HCT116 (cell line): ENCODE measurements at regions not wholly inside any gene's neighbourhood (a gene's known extent, or its start where the extent isn't known, plus 50 kb on each side); places are given as distances from the start of the nearest gene placed in this dataset.

ENCODE experiments used
- ATAC-seq: fragments of 200-7000 bp; cut with Tn5 transposase; 2 replicates; pipeline ENCODE4 v1.9.1; 2020; ENCODE audit warnings: mild to moderate bottlenecking, moderate library complexity
- BruUV-seq: library from RNA; stranded (reverse); fragments of 400-500 nt; replicated peaks from 2 replicates; lab custom pipeline; 2021; lab: Mats Ljungman, UMichigan
- CTCF ChIA-PET: fragments of 300-600 bp; sonication (Branson Sonifier 250); formaldehyde crosslinking; loops from one replicate; lab custom pipeline; 2021; ENCODE audit warnings: antibody characterized with exemption; lab: Charles Lee
- POLR2A ChIA-PET: fragments of 300-600, 350-600 bp; sonication (Branson Sonifier 250); formaldehyde crosslinking; loops from one replicate; lab custom pipeline; 2021; ENCODE audit warnings: antibody characterized with exemption; lab: Charles Lee
- RAD21 ChIA-PET, 2 experiments: fragments of 300-600 bp; sonication (Branson Sonifier 250); formaldehyde crosslinking; loops; one replicate each; lab custom pipeline; 2023; ENCODE audit warnings: low total read pairs in 2 of 2; ENCODE audit not compliant: uncharacterized antibody in 2 of 2, unreplicated experiment in 2 of 2, low non-redundant PET in 1 of 2; lab: Charles Lee
- DNase-seq: peaks from one replicate; pipeline ENCODE4 v3.0.0-alpha.2; 2010; ENCODE audit warnings: low read depth, low spot score
- H2AFZ ChIP-seq: fragments of 200-600 bp; shearing (Covaris generic), sonication (generic); 2 replicates; pipeline ENCODE4 v1.6.1; 2017; ENCODE audit warnings: low read depth, mixed run types, mixed read lengths, antibody characterized with exemption, low read length; ENCODE audit not compliant: poor library complexity, severe bottlenecking
- H3K27ac ChIP-seq: 2 replicates; pipeline ENCODE4 v1.5.1; 2012; ENCODE audit warnings: low read depth, low read length
- H3K27me3 ChIP-seq: fragments of 200-600 bp; sonication (generic); 2 replicates; pipeline ENCODE4 v1.6.1; 2016; ENCODE audit warnings: mixed run types, low read length, mixed read lengths; ENCODE audit not compliant: insufficient read depth
- H3K36me3 ChIP-seq, 2 experiments: fragments of 200-500 bp in 1 of 2; fragments of 200-600 bp in 1 of 2; sonication (Bioruptor generic) in 1 of 2; sonication (generic) in 1 of 2; 2 replicates each; pipeline versions ENCODE4 v1.5.1 to v1.6.1; 2014 to 2016; ENCODE audit warnings: low read length in 2 of 2, inconsistent platforms in 1 of 2, mixed read lengths in 1 of 2, mixed run types in 1 of 2; ENCODE audit not compliant: insufficient read depth in 2 of 2, control insufficient read depth in 1 of 2
- H3K4me1 ChIP-seq, 2 experiments: fragments of 200-600 bp in 1 of 2; sonication (generic) in 1 of 2; 2 replicates each; pipeline versions ENCODE4 v1.5.1 to v1.6.1; 2012 to 2017; ENCODE audit warnings: low read length in 2 of 2, inconsistent platforms in 1 of 2, mild to moderate bottlenecking in 1 of 2, mixed read lengths in 1 of 2, mixed run types in 1 of 2, moderate library complexity in 1 of 2; ENCODE audit not compliant: insufficient read depth in 2 of 2, control insufficient read depth in 1 of 2
- H3K4me2 ChIP-seq: fragments of 200-600 bp; sonication (generic); 2 replicates; pipeline ENCODE4 v1.6.1; 2017; ENCODE audit warnings: mixed run types, low read length, mixed read lengths
- H3K4me3 ChIP-seq, 2 experiments: fragments of 200-600 bp in 1 of 2; sonication (generic) in 1 of 2; replicated peaks in 1 of 2; 2 replicates each; pipeline ENCODE4 v1.5.1; 2011 to 2016; ENCODE audit warnings: low read length in 2 of 2, control low read depth in 1 of 2, low read depth in 1 of 2, mild to moderate bottlenecking in 1 of 2, mixed read lengths in 1 of 2, mixed run types in 1 of 2
- H3K79me2 ChIP-seq: fragments of 200-600 bp; sonication (generic); 2 replicates; pipeline ENCODE4 v1.6.1; 2017; ENCODE audit warnings: mild to moderate bottlenecking, mixed run types, low read length, moderate library complexity, mixed read lengths; ENCODE audit not compliant: insufficient read depth
- H3K9ac ChIP-seq: fragments of 200-600 bp; sonication (generic); 2 replicates; pipeline ENCODE4 v1.6.1; 2016; ENCODE audit warnings: low read length, mixed read lengths
- H3K9me2 ChIP-seq: fragments of 200-600 bp; sonication (generic), shearing (Covaris generic); 2 replicates; pipeline ENCODE4 v1.6.1; 2017; ENCODE audit warnings: mixed run types, mild to moderate bottlenecking, moderate library complexity; ENCODE audit not compliant: insufficient read depth
- H3K9me3 ChIP-seq, 2 experiments: fragments of 200-500 bp in 1 of 2; fragments of 200-600 bp in 1 of 2; sonication (Bioruptor generic) in 1 of 2; sonication (generic) in 1 of 2; 2 replicates each; pipeline ENCODE4 v1.6.1; 2014 to 2017; ENCODE audit warnings: low read length in 2 of 2, mixed read lengths in 2 of 2, inconsistent platforms in 1 of 2, low read depth in 1 of 2, mild to moderate bottlenecking in 1 of 2, mixed run types in 1 of 2, moderate library complexity in 1 of 2; ENCODE audit not compliant: control insufficient read depth in 1 of 2, insufficient read depth in 1 of 2
- H4K20me1 ChIP-seq: fragments of 200-600 bp; sonication (generic), shearing (Covaris generic); 2 replicates; pipeline ENCODE4 v1.6.1; 2017; ENCODE audit warnings: mixed run types, mild to moderate bottlenecking, moderate library complexity; ENCODE audit not compliant: insufficient read depth
- CBX3 ChIP-seq: IDR thresholded peaks from 2 replicates; pipeline ENCODE4 v1.6.1; 2012; ENCODE audit warnings: low read depth
- EGR1 ChIP-seq: IDR thresholded peaks from 2 replicates; pipeline ENCODE4 v1.6.1; 2012; ENCODE audit warnings: low read depth
- ELF1 ChIP-seq: IDR thresholded peaks from 2 replicates; pipeline ENCODE4 v1.6.1; 2012; ENCODE audit warnings: low read depth, borderline replicate concordance
- EZH2 ChIP-seq: fragments of 200-600 bp; sonication (generic); IDR thresholded peaks from 2 replicates; pipeline ENCODE4 v1.6.1; 2017; ENCODE audit warnings: antibody characterized with exemption, mixed run types
- EZH2phosphoT487 ChIP-seq: fragments of 200-600 bp; IDR thresholded peaks from 2 replicates; pipeline ENCODE4 v1.6.1; 2018; ENCODE audit warnings: antibody characterized with exemption, borderline replicate concordance
- FOSL1 ChIP-seq: IDR thresholded peaks from 2 replicates; pipeline ENCODE4 v1.6.1; 2012; ENCODE audit warnings: low read depth
- JUND ChIP-seq: IDR thresholded peaks from 2 replicates; pipeline ENCODE4 v1.6.1; 2012
- MAX ChIP-seq: IDR thresholded peaks from 2 replicates; pipeline ENCODE4 v1.6.1; 2012
- POLR2AphosphoS5 ChIP-seq: IDR thresholded peaks from 2 replicates; pipeline ENCODE4 v1.6.1; 2011; ENCODE audit warnings: mild to moderate bottlenecking, low read depth, low read length, moderate library complexity
- RAD21 ChIP-seq: IDR thresholded peaks from 2 replicates; pipeline ENCODE4 v1.6.1; 2012; ENCODE audit warnings: low read depth, mild to moderate bottlenecking
- SP1 ChIP-seq: IDR thresholded peaks from 2 replicates; pipeline ENCODE4 v1.6.1; 2012; ENCODE audit warnings: low read depth
- SRF ChIP-seq: IDR thresholded peaks from 2 replicates; pipeline ENCODE4 v1.6.1; 2012; ENCODE audit warnings: low read depth
- TCF7L2 ChIP-seq: IDR thresholded peaks from 2 replicates; pipeline ENCODE4 v1.7.0; 2011; ENCODE audit warnings: borderline replicate concordance, inconsistent platforms; ENCODE audit not compliant: insufficient read depth, insufficient read length; ENCODE audit errors: extremely low read depth
- YY1 ChIP-seq: IDR thresholded peaks from 2 replicates; pipeline ENCODE4 v1.6.1; 2011; ENCODE audit warnings: low read length, low read depth, moderate library complexity, mild to moderate bottlenecking; ENCODE audit not compliant: insufficient replicate concordance; ENCODE audit errors: extremely low read depth
- ZFX ChIP-seq: fragments of 450-650 bp; IDR thresholded peaks from 2 replicates; pipeline ENCODE4 v1.6.1; 2017
- ZNF274 ChIP-seq: fragments of 200-500 bp; sonication (Bioruptor generic); IDR thresholded peaks from 2 replicates; pipeline ENCODE4 v1.6.1; 2014; ENCODE audit warnings: mild to moderate bottlenecking, low read depth, low read length, inconsistent platforms
- intact Hi-C: fragments of 100-400 bp; cut with micrococcal nuclease; formaldehyde crosslinking; loops from 2 replicates; pipeline ENCODE4 v1.10.0; 2022
- TF ChIP-seq, protein P1 (sequence below): IDR thresholded peaks from 2 replicates; pipeline ENCODE4 v1.6.1; 2012; ENCODE audit warnings: low read depth

GRCh38 chr2:58899692-58900091, 658.6 kb upstream of the FANCL start:
- H3K27me3 ChIP-seq, result 0 out of 2 replicates have a peak, but pooled peaks cover 4% of the 10 kb centered on the region
- H2AFZ ChIP-seq, result no peak overlapping the region
- no peak overlapping the region for H3K4me3 ChIP-seq
- intact Hi-C loops, result no loop called here
- no peaks in the 10 kb centered on the region for H3K79me2 ChIP-seq
- RAD21 ChIA-PET, result no interaction called here
- no peak overlapping the region for H3K27ac ChIP-seq
- H3K4me1 ChIP-seq, result no peaks in the 10 kb centered on the region
- H4K20me1 ChIP-seq, result no peaks in the 10 kb centered on the region
- no peaks in the 10 kb centered on the region for H3K9me2 ChIP-seq
- ATAC-seq, result no peak
- no peaks in the 10 kb centered on the region for H3K9me3 ChIP-seq
- H3K9ac ChIP-seq, result no peak overlapping the region
- TF ChIP-seq SRF, result no peak
- TF ChIP-seq RAD21, result no peak
- no peak for TF ChIP-seq EZH2phosphoT487
- TF ChIP-seq ZNF274, result no peak
- TF ChIP-seq SP1, result no peak
- TF ChIP-seq FOSL1, result no peak
- no peak for TF ChIP-seq MAX
- TF ChIP-seq EGR1, result no peak
- TF ChIP-seq, protein P1, sequence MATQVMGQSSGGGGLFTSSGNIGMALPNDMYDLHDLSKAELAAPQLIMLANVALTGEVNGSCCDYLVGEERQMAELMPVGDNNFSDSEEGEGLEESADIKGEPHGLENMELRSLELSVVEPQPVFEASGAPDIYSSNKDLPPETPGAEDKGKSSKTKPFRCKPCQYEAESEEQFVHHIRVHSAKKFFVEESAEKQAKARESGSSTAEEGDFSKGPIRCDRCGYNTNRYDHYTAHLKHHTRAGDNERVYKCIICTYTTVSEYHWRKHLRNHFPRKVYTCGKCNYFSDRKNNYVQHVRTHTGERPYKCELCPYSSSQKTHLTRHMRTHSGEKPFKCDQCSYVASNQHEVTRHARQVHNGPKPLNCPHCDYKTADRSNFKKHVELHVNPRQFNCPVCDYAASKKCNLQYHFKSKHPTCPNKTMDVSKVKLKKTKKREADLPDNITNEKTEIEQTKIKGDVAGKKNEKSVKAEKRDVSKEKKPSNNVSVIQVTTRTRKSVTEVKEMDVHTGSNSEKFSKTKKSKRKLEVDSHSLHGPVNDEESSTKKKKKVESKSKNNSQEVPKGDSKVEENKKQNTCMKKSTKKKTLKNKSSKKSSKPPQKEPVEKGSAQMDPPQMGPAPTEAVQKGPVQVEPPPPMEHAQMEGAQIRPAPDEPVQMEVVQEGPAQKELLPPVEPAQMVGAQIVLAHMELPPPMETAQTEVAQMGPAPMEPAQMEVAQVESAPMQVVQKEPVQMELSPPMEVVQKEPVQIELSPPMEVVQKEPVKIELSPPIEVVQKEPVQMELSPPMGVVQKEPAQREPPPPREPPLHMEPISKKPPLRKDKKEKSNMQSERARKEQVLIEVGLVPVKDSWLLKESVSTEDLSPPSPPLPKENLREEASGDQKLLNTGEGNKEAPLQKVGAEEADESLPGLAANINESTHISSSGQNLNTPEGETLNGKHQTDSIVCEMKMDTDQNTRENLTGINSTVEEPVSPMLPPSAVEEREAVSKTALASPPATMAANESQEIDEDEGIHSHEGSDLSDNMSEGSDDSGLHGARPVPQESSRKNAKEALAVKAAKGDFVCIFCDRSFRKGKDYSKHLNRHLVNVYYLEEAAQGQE, result no peak
- TF ChIP-seq YY1, result no peak
- no peak for TF ChIP-seq POLR2AphosphoS5
- no peak for TF ChIP-seq ZFX
- no peak for TF ChIP-seq ELF1
- no peak for TF ChIP-seq TCF7L2
- TF ChIP-seq CBX3, result no peak
- no peak for TF ChIP-seq JUND
- TF ChIP-seq EZH2, result no peak
- no TSS peak for BruUV-seq
- H3K36me3 ChIP-seq, result no peaks in the 10 kb centered on the region
- no peak for DNase-seq
- CTCF ChIA-PET, result no interaction called here
- no peak overlapping the region for H3K4me2 ChIP-seq
- POLR2A ChIA-PET, result no interaction called here
